ENCODE measurements at regions not wholly inside any gene's neighbourhood (a gene's known extent, or its start where the extent isn't known, plus 50 kb on each side); places are given as distances from the start of the nearest gene placed in this dataset.
"Not testable (repeated sequence)": the region's sequence is repeated elsewhere in the genome, so short reads cannot be mapped to it uniquely, and the experiment has no call there.

DNA sequence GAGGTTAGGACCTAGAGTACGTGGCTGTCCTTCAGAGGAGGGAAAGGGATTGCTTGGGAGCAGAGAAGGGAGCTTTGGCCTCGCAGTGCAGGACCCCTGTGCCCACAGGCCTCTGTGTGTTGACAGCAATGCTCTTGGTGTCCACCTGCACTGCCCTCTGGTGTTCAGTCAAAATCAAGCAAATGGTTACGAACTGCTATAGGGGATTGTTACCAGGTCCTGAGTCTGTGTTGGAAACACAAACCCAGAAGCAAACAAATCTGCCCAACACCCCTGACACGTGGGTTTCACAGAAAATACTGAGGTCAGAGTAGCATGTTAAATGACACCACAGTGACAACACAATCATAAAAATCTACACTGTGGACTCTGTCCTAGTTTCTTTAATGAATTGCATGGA is 473.0 kb downstream of the SPATA31A1 start:
- H3K4me1 Mint-ChIP-seq (ENCODE audit: low read depth); intact Hi-C loops (cut with micrococcal nuclease); H3K9me3 Mint-ChIP-seq; H3K27ac Mint-ChIP-seq; H3K36me3 Mint-ChIP-seq (ENCODE audit: low read depth); H3K4me3 Mint-ChIP-seq; H3K27me3 Mint-ChIP-seq: not testable (repeated sequence)

Data from dendritic cell treated with granulocyte-macrophage colony-stimulating factor and Interleukin-4, amounts not matched to agents 40 ng/mL and 50 ng/mL, for 4 days (primary cell).